ENCODE measurements at regions not wholly inside any gene's neighbourhood (a gene's known extent, or its start where the extent isn't known, plus 50 kb on each side); places are given as distances from the start of the nearest gene placed in this dataset.

DNA sequence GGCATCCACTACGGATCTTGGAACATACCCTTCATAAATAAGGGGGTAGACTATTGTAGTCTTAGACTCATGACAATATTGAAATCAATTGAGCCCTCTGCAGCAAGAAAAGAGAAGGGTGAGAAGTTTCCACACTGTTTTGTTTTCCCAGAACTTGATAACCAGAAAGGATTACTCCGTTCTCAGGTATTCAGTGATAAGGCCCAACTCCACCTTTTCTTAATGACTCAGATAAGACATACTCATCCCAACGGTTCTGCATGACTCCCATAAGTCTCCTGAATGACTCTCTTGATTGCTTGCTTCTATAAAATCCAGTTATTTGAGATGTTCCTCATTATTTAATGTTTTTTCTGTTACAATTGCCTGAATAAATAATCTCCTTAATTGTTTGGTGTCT, 111.7 kb downstream of the PABPC4L start:
- H3K9me3 ChIP-seq (ENCODE audit: control insufficient read depth, insufficient read depth, low read depth, low read length) = no peaks in the 10 kb centered on the region
- H3K4me3 ChIP-seq (ENCODE audit: low read depth, low read length) = no peak overlapping the region
- TF ChIP-seq ZNF558 (tag by site-specific recombination; IDR thresholded peaks at IDR 0.05) = no peak
- no peak for TF ChIP-seq ZNF292 (tag by site-specific recombination; IDR thresholded peaks at IDR 0.05; ENCODE audit: borderline replicate concordance, low read depth)
- no peak for TF ChIP-seq HOXA7 (CRISPR knock-in tag; IDR thresholded peaks at IDR 0.05; ENCODE audit: borderline replicate concordance)
- no peak for TF ChIP-seq ZBTB21 (tag by site-specific recombination; IDR thresholded peaks at IDR 0.05)
- no peak for TF ChIP-seq ZNF645 (tag by site-specific recombination; IDR thresholded peaks at IDR 0.05)
- no peak for TF ChIP-seq SETDB1 (IDR thresholded peaks at IDR 0.05; ENCODE audit: insufficient read length, low read length)
- TF ChIP-seq ZBTB48 (tag by site-specific recombination; IDR thresholded peaks at IDR 0.05) = no peak
- no peak for TF ChIP-seq IKZF3 (tag by site-specific recombination; IDR thresholded peaks at IDR 0.05)
- no peak for TF ChIP-seq ZNF555 (tag by site-specific recombination; conservative IDR thresholded peaks at IDR 0.05)
- TF ChIP-seq ZNF548 (tag by site-specific recombination; IDR thresholded peaks at IDR 0.05) = no peak
- no peak for TF ChIP-seq KLF7 (tag by site-specific recombination; IDR thresholded peaks at IDR 0.05; ENCODE audit: borderline replicate concordance)
- TF ChIP-seq ZNF157 (tag by site-specific recombination; IDR thresholded peaks at IDR 0.05) = no peak
- no peak for TF ChIP-seq ZNF530 (tag by site-specific recombination; IDR thresholded peaks at IDR 0.05; ENCODE audit: low read depth)
- TF ChIP-seq ZNF335 (tag by site-specific recombination; conservative IDR thresholded peaks at IDR 0.05) = no peak
- no peak for TF ChIP-seq KLF8 (tag by site-specific recombination; IDR thresholded peaks at IDR 0.05)
- no peak for TF ChIP-seq ZNF660 (tag by site-specific recombination; IDR thresholded peaks at IDR 0.05)
- no peak overlapping the region for H3K27ac ChIP-seq (ENCODE audit: extremely low read depth, low read depth, low read length)
- H3K4me1 ChIP-seq (ENCODE audit: control insufficient read depth, insufficient read depth, low read length) = no peaks in the 10 kb centered on the region
- ChIA-PET POLR2A (interaction anchor here (0.7 kb wide), 1 partner anchor 345 kb away, joined by 3 read pairs; no protein-coding TSS in a partner anchor), CTCF (no interaction called here)
- no peaks in the 10 kb centered on the region for H3K36me3 ChIP-seq (ENCODE audit: control insufficient read depth in 2 of 2, insufficient read depth in 1 of 2, low read length in 2 of 2)

GRCh38 chr4:134085496-134085895, 116.1 kb downstream of the PABPC4L start:
- Histone ChIP-seq H3K9me3 (ENCODE audit: control insufficient read depth, insufficient read depth, low read depth, low read length) (no peaks in the 10 kb centered on the region), H3K27ac (ENCODE audit: extremely low read depth, low read depth, low read length) (no peak overlapping the region), H3K4me1 (ENCODE audit: control insufficient read depth, insufficient read depth, low read length) (no peaks in the 10 kb centered on the region), H3K36me3 (ENCODE audit: control insufficient read depth in 2 of 2, insufficient read depth in 1 of 2, low read length in 2 of 2) (no peaks in the 10 kb centered on the region), H3K4me3 (ENCODE audit: low read depth, low read length) (no peak overlapping the region)
- CTCF ChIA-PET = no interaction called here
- POLR2A ChIA-PET = no interaction called here
- no peak for TF ChIP-seq KLF9 (tag by site-specific recombination; IDR thresholded peaks at IDR 0.05; ENCODE audit: low read depth)
- TF ChIP-seq KLF10 (tag by site-specific recombination; IDR thresholded peaks at IDR 0.05) = no peak
- TF ChIP-seq ZNF677 (tag by site-specific recombination; IDR thresholded peaks at IDR 0.05) = no peak
- no peak for TF ChIP-seq PRDM2 (tag by site-specific recombination; IDR thresholded peaks at IDR 0.05; ENCODE audit: borderline replicate concordance)
- TF ChIP-seq ZNF707 (tag by site-specific recombination; IDR thresholded peaks at IDR 0.05) = no peak
- no peak for TF ChIP-seq ZNF704 (tag by site-specific recombination; IDR thresholded peaks at IDR 0.05)
- TF ChIP-seq ZNF202 (tag by site-specific recombination; IDR thresholded peaks at IDR 0.05; ENCODE audit: borderline replicate concordance) = no peak
- TF ChIP-seq, protein P1, sequence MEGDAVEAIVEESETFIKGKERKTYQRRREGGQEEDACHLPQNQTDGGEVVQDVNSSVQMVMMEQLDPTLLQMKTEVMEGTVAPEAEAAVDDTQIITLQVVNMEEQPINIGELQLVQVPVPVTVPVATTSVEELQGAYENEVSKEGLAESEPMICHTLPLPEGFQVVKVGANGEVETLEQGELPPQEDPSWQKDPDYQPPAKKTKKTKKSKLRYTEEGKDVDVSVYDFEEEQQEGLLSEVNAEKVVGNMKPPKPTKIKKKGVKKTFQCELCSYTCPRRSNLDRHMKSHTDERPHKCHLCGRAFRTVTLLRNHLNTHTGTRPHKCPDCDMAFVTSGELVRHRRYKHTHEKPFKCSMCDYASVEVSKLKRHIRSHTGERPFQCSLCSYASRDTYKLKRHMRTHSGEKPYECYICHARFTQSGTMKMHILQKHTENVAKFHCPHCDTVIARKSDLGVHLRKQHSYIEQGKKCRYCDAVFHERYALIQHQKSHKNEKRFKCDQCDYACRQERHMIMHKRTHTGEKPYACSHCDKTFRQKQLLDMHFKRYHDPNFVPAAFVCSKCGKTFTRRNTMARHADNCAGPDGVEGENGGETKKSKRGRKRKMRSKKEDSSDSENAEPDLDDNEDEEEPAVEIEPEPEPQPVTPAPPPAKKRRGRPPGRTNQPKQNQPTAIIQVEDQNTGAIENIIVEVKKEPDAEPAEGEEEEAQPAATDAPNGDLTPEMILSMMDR (tag by site-specific recombination; IDR thresholded peaks at IDR 0.05) = no peak
- no peak for TF ChIP-seq ZNF404 (tag by site-specific recombination; IDR thresholded peaks at IDR 0.05)
- TF ChIP-seq, protein P2, sequence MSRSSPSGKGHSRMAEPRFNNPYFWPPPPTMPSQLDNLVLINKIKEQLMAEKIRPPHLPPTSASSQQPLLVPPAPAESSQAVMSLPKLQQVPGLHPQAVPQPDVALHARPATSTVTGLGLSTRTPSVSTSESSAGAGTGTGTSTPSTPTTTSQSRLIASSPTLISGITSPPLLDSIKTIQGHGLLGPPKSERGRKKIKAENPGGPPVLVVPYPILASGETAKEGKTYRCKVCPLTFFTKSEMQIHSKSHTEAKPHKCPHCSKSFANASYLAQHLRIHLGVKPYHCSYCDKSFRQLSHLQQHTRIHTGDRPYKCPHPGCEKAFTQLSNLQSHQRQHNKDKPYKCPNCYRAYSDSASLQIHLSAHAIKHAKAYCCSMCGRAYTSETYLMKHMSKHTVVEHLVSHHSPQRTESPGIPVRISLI (tag by site-specific recombination; IDR thresholded peaks at IDR 0.05) = no peak
- TF ChIP-seq HOXC10 (CRISPR knock-in tag; IDR thresholded peaks at IDR 0.05) = no peak
